ENCODE measurements at regions not wholly inside any gene's neighbourhood (a gene's known extent, or its start where the extent isn't known, plus 50 kb on each side); places are given as distances from the start of the nearest gene placed in this dataset.
"Not testable (repeated sequence)": the region's sequence is repeated elsewhere in the genome, so short reads cannot be mapped to it uniquely, and the experiment has no call there.

DNA sequence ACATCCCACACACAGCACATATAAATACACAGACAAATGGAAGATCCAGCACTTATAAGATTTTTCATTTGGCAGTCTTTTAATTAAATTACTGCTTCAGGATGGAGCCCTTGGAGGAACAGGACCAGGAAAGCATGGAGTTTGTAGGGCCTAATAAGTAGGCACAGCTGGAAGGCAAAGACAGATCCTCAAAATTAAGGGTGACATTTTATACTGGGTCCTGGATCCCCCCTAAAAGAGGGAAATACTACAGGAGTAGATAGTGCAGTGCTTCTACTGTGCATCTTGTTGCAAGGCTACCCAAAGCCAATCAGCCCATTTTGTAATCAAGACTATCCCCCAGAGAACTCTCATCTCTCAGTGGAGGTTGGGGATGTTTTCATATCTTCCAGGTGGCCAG is 1860.7 kb upstream of the PCDH10 start:
- H3K4me1 Mint-ChIP-seq (ENCODE audit: low read depth): no peaks in the 10 kb centered on the region
- ChIA-PET POLR2A (no interaction called here), CTCF (no interaction called here)
- peaks cover 6% of the 10 kb centered on the region for H3K9me3 Mint-ChIP-seq (ENCODE audit: insufficient read depth)
- H3K4me3 Mint-ChIP-seq: no peak overlapping the region
- DNase-seq: no peak
- ATAC-seq: no peak
- no peaks in the 10 kb centered on the region for H3K27me3 Mint-ChIP-seq (ENCODE audit: low read depth)
- H3K27ac Mint-ChIP-seq: no peak overlapping the region
- no peaks in the 10 kb centered on the region for H3K36me3 Mint-ChIP-seq (ENCODE audit: low read depth)

DNA sequence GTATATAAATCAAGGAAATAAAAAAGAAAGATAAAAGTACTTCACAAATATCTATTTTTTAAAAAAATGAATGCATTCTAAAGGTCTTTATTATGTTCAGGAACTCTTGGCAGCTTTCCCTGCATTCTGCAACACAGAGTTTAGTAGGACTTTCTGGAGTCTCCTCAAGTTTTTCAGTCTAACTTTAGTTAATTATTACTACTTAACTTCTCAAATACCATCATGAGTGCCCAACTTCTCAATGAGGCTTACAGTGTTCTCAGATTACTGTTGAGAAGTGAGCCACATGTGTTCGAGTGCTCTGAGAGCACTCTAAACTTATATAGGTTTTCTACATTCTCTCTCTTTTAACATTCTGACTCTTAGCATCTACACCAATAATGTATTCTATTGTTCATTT is 1852.9 kb upstream of the PCDH10 start:
- Mint-ChIP-seq H3K4me3 (no peak overlapping the region), H3K27me3 (ENCODE audit: low read depth) (no peaks in the 10 kb centered on the region)
- POLR2A ChIA-PET: no interaction called here

DNA sequence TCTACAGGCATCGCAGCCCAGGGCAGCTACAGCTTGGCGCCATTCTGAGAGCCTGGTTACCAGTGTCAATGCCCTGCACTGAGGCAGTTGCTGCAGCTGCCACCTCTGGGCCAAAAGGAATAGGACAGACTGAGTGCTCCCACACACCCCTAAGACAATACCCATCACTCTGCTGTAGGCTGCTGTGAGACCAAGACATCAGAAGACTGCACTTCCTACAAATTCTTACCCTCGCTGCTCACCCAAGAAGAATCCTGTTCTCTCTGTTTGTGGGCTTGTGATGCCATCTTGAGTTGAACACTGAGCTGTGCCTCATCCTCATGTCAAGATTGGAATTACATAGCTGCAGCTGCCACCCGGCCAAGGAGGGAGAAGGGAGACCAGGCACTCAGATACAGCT is 1847.0 kb upstream of the PCDH10 start:
- no peak for ATAC-seq
- no peaks in the 10 kb centered on the region for H3K36me3 Mint-ChIP-seq (ENCODE audit: low read depth)
- ChIA-PET CTCF (no interaction called here), POLR2A (no interaction called here)
- H3K4me3 Mint-ChIP-seq: no peak overlapping the region
- no peak overlapping the region for H3K27ac Mint-ChIP-seq
- no peak for DNase-seq
- H3K4me1 Mint-ChIP-seq (ENCODE audit: low read depth): no peaks in the 10 kb centered on the region
- peaks cover 15% of the 10 kb centered on the region for H3K9me3 Mint-ChIP-seq (ENCODE audit: insufficient read depth)
- H3K27me3 Mint-ChIP-seq (ENCODE audit: low read depth): no peaks in the 10 kb centered on the region

More for the DNA sequence above, 1852.9 kb upstream of the PCDH10 start:
- no peaks in the 10 kb centered on the region for H3K36me3 Mint-ChIP-seq (ENCODE audit: low read depth)
- ATAC-seq: no peak
- H3K9me3 Mint-ChIP-seq (ENCODE audit: insufficient read depth): peaks cover 5% of the 10 kb centered on the region
- H3K27ac Mint-ChIP-seq: no peak overlapping the region
- CTCF ChIA-PET: no interaction called here
- no peaks in the 10 kb centered on the region for H3K4me1 Mint-ChIP-seq (ENCODE audit: low read depth)
- DNase-seq: no peak

DNA sequence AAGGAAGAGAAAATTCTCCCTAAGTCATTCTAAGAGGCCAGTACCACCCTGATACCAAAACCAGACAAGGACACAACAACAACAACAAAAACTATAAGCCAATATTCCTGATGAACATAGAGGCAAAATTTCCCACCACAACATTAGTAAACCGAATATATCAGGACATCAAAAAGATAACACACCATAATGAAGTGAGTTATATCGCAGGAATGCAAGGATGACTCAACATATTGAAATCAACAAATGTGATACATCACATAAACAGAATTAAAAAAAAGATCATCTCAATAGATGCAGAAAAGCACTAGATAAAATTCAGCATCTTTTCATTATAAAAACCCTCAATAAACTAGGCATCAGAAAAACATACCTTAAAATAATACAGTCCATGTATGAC is 1844.4 kb upstream of the PCDH10 start:
- Mint-ChIP-seq H3K27me3 (ENCODE audit: low read depth) (no peaks in the 10 kb centered on the region), H3K27ac (no peak overlapping the region), H3K4me3 (no peak overlapping the region), H3K9me3 (ENCODE audit: insufficient read depth) (peaks cover 12% of the 10 kb centered on the region), H3K36me3 (ENCODE audit: low read depth) (no peaks in the 10 kb centered on the region), H3K4me1 (ENCODE audit: low read depth) (no peaks in the 10 kb centered on the region)
- ATAC-seq: no peak
- POLR2A ChIA-PET: no interaction called here
- DNase-seq: no peak
- CTCF ChIA-PET: no interaction called here

DNA sequence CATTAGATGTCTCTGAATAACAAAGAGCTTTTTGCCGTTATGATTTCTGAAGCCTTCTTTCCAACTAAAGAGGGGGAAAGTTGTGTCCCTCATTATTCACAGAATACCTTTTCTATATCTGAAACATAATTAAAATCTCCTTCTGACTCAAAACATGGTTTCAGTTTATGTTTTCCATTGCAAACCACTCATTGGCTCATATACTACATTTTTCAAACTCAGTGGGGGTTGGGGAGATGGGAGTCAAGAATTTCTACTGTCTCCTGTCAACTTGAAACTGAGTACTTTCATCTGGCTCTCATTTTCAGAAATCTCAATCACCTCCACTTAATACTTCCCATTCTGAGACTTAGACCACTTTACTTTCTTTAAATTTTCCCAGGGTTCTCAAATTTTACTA is 1839.5 kb upstream of the PCDH10 start:
- ATAC-seq: no peak
- POLR2A ChIA-PET: no interaction called here
- Mint-ChIP-seq H3K27ac (no peak overlapping the region), H3K36me3 (ENCODE audit: low read depth) (no peaks in the 10 kb centered on the region), H3K9me3 (ENCODE audit: insufficient read depth) (peaks cover 6% of the 10 kb centered on the region), H3K27me3 (ENCODE audit: low read depth) (no peaks in the 10 kb centered on the region), H3K4me1 (ENCODE audit: low read depth) (no peaks in the 10 kb centered on the region), H3K4me3 (no peak overlapping the region)
- CTCF ChIA-PET: no interaction called here
- DNase-seq: no peak

DNA sequence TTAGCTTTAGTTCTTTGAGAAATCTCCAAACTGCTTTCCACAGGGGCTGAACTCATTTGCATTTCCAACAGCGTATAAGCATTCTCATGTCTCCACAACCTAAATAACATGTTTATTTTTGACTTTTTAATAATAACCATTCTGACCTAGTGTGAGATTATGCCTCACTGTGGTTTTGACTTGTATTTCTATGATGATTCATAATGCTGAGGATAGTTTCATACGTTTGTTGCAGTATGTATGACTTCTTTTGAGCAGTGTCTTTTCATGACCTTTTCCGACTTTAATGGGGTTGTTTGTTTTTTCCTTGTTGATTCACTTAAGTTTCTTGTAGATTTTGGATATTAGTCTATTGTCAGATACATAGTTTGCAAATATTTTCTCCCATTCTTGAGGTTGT is 1833.0 kb upstream of the PCDH10 start:
- no peaks in the 10 kb centered on the region for H3K36me3 Mint-ChIP-seq (ENCODE audit: low read depth)
- POLR2A ChIA-PET: no interaction called here
- no peak for DNase-seq
- no peaks in the 10 kb centered on the region for H3K4me1 Mint-ChIP-seq (ENCODE audit: low read depth)
- CTCF ChIA-PET: no interaction called here
- H3K4me3 Mint-ChIP-seq: no peak overlapping the region
- no peaks in the 10 kb centered on the region for H3K27me3 Mint-ChIP-seq (ENCODE audit: low read depth)
- ATAC-seq: no peak
- H3K9me3 Mint-ChIP-seq (ENCODE audit: insufficient read depth): peaks cover 7% of the 10 kb centered on the region
- H3K27ac Mint-ChIP-seq: no peak overlapping the region

DNA sequence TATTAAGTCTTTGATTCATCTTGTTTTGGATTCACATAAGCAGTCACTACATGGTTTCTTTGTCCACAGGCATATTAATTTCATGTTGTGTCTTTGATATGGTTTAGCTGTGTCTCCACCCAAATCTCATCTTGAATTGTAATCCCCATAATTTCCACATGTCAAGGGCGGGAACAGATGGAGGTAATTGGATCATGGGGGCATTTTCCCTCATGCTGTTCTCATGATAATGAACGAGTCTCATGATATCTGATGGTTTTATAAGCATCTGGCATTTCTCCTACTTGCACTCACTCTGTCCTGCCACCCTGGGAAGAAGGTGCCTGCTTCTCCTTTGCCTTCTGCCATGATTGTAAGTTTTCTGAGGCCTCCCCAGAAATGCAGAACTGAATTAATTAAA is 1811.2 kb upstream of the PCDH10 start:
- H3K9me3 Mint-ChIP-seq (ENCODE audit: insufficient read depth): peaks cover 3% of the 10 kb centered on the region
- DNase-seq: no peak
- no peak for ATAC-seq
- H3K36me3 Mint-ChIP-seq (ENCODE audit: low read depth): no peaks in the 10 kb centered on the region
- no peaks in the 10 kb centered on the region for H3K4me1 Mint-ChIP-seq (ENCODE audit: low read depth)
- no peak overlapping the region for H3K27ac Mint-ChIP-seq
- CTCF ChIA-PET: no interaction called here
- no peak overlapping the region for H3K4me3 Mint-ChIP-seq
- POLR2A ChIA-PET: no interaction called here
- no peaks in the 10 kb centered on the region for H3K27me3 Mint-ChIP-seq (ENCODE audit: low read depth)

DNA sequence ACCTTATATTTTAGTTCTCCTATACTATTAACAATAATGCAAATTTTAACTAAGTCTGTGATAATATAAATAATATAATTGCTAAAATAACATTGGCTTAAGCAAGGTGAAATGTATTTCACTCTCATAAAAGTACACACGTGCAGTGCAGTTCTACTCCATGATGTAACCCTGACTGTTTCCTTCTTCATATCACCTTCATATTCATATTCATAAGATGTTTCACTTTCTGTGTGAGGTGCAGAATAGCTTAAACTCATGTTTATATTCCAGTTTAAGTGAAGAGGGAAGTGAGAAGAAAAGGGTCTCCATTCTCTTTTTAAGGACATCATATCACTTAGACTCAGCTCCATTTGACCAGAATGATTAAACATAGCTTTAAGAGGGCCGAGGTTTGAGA is 1810.0 kb upstream of the PCDH10 start:
- Mint-ChIP-seq H3K27me3 (ENCODE audit: low read depth) (no peaks in the 10 kb centered on the region), H3K4me3 (no peak overlapping the region), H3K27ac (no peak overlapping the region), H3K4me1 (ENCODE audit: low read depth) (no peaks in the 10 kb centered on the region), H3K9me3 (ENCODE audit: insufficient read depth) (peaks cover 3% of the 10 kb centered on the region), H3K36me3 (ENCODE audit: low read depth) (no peaks in the 10 kb centered on the region)
- CTCF ChIA-PET: no interaction called here
- no peak for DNase-seq
- no peak for ATAC-seq
- POLR2A ChIA-PET: no interaction called here

DNA sequence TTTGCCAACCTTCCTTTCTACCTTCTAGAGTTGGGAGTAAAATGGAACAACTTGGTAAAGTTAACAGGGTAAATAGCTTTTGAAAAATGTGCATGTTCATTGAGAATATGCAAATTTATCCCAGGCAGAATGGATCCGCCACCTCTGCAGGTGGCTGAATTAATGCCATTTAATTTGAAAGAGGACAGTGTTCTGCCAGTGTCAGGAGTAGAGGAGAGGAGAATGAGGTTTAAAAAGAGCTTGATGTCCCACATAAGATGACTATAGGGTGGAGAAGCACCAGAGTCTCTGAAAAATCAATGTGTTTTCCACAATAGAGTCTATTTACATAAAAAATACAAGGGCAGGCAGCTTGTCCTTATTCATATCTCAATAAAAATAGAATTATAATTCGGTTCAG is 1804.3 kb upstream of the PCDH10 start:
- CTCF ChIA-PET: no interaction called here
- H3K27ac Mint-ChIP-seq: no peak overlapping the region
- H3K4me3 Mint-ChIP-seq: no peak overlapping the region
- POLR2A ChIA-PET: no interaction called here
- DNase-seq (no peak), ATAC-seq (no peak)
- H3K27me3 Mint-ChIP-seq (ENCODE audit: low read depth): no peaks in the 10 kb centered on the region
- H3K4me1 Mint-ChIP-seq (ENCODE audit: low read depth): no peaks in the 10 kb centered on the region
- no peaks in the 10 kb centered on the region for H3K36me3 Mint-ChIP-seq (ENCODE audit: low read depth)
- peaks cover 3% of the 10 kb centered on the region for H3K9me3 Mint-ChIP-seq (ENCODE audit: insufficient read depth)

DNA sequence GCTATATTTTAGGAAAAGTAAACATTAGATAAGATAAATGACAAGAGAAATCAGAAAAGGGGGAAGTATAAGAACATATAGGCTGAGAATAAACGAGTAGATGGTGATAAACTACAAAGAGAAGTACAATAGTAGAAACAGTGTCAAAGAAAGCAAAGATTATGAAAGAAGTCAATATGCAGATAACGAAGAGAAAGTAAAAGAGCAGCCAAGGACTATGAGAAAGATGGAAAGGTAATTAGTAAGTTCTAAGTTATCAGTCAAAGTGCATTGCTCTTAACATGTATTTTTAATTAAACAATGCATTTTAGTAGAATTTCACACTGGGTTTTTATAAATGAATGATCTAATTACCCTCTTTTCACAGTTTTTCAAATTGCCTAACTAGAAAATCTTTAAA is 1801.3 kb upstream of the PCDH10 start:
- DNase-seq: no peak
- no peak overlapping the region for H3K4me3 Mint-ChIP-seq
- no peaks in the 10 kb centered on the region for H3K27me3 Mint-ChIP-seq (ENCODE audit: low read depth)
- no peaks in the 10 kb centered on the region for H3K4me1 Mint-ChIP-seq (ENCODE audit: low read depth)
- no peaks in the 10 kb centered on the region for H3K36me3 Mint-ChIP-seq (ENCODE audit: low read depth)
- no peaks in the 10 kb centered on the region for H3K9me3 Mint-ChIP-seq (ENCODE audit: insufficient read depth)
- ChIA-PET POLR2A (no interaction called here), CTCF (no interaction called here)
- ATAC-seq: no peak
- H3K27ac Mint-ChIP-seq: no peak overlapping the region

DNA sequence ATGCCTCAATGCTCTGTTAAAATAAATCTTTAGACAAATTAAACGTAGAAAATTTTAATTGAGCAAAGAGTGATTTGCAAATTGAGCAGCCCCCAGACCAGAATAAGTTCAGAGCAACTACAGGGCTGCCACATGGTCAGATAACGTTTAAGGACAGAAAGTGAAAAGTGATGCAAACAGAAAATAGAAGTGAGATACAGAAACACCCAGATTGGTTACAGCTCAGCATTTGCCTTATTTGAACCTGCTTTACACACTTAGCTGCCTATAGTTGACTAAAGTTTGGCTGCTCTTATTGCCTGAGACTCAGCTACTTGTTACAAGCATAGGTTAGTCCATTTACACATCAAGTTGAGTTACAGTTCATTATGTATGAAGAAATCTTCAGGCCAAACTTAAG is 1800.8 kb upstream of the PCDH10 start:
- CTCF ChIA-PET: no interaction called here
- H3K27me3 Mint-ChIP-seq (ENCODE audit: low read depth): no peaks in the 10 kb centered on the region
- ATAC-seq (no peak), DNase-seq (no peak)
- H3K9me3 Mint-ChIP-seq (ENCODE audit: insufficient read depth): no peaks in the 10 kb centered on the region
- no peaks in the 10 kb centered on the region for H3K4me1 Mint-ChIP-seq (ENCODE audit: low read depth)
- H3K4me3 Mint-ChIP-seq: no peak overlapping the region
- POLR2A ChIA-PET: no interaction called here
- no peak overlapping the region for H3K27ac Mint-ChIP-seq
- H3K36me3 Mint-ChIP-seq (ENCODE audit: low read depth): no peaks in the 10 kb centered on the region

DNA sequence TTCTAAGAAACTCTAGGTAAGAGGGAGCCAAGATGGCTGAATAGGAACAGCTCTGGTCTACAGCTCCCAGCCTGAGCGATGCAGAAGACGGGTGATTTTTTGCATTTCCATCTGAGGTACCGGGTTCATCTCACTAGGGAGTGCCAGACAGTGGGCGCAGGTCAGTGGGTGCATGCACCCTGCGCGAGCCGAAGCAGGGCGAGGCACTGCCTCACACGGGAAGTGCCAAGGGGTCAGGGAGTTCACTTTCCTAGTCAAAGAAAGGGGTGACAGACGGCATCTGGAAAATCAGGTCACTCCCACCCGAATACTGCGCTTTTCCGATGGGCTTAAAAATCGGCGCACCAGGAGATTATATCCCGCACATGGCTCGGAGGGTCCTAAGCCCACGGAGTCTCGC is 1796.7 kb upstream of the PCDH10 start:
- H3K27me3 Mint-ChIP-seq (ENCODE audit: low read depth); H3K36me3 Mint-ChIP-seq (ENCODE audit: low read depth); H3K4me3 Mint-ChIP-seq; POLR2A ChIA-PET; H3K4me1 Mint-ChIP-seq (ENCODE audit: low read depth); DNase-seq; H3K9me3 Mint-ChIP-seq (ENCODE audit: insufficient read depth); ATAC-seq; H3K27ac Mint-ChIP-seq; CTCF ChIA-PET: not testable (repeated sequence)

DNA sequence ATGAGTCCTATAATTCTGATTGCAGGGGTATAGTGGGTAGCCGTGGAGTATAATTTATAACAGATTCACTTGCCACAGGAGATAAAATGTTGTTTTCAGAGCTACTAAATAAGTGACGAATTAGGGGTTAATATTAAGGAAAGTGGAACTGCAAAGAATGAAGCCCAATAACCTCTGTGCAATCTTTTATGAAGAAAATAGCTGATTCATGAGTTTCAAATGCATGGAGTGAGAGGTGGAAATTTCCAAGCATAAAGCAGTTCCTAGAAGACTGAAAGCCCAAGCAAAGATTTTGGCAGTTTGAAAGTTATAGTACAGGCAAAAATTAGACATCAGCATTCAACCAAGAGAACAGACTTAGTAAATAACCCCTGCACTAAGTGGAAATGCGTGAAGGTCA is 1782.4 kb upstream of the PCDH10 start:
- ATAC-seq (no peak), DNase-seq (no peak)
- no peaks in the 10 kb centered on the region for H3K27me3 Mint-ChIP-seq (ENCODE audit: low read depth)
- H3K4me1 Mint-ChIP-seq (ENCODE audit: low read depth): no peaks in the 10 kb centered on the region
- H3K27ac Mint-ChIP-seq: no peak overlapping the region
- peaks cover under 1% of the 10 kb centered on the region for H3K9me3 Mint-ChIP-seq (ENCODE audit: insufficient read depth)
- no peak overlapping the region for H3K4me3 Mint-ChIP-seq
- POLR2A ChIA-PET: no interaction called here
- H3K36me3 Mint-ChIP-seq (ENCODE audit: low read depth): no peaks in the 10 kb centered on the region
- CTCF ChIA-PET: interaction anchor here (1.4 kb wide), 1 partner anchor 12 kb away, joined by 4 read pairs; no protein-coding TSS in a partner anchor

DNA sequence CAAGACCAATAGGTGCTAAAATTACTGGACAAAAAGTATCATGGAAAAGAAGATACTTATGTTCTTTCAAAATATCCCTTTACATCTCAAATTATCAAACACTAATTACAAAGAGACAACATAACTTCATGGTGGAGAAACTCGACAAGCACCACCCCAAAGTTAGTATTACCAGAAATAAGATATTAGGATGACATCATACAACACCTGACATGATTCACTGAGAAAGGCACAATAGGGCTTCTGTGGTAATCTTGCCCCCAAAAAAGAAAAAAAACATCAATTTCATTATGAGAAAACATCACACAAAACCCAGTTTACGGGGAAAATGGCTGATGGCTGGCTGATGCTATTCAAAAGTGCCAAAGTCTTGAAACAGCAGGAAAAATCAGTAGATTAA is 1781.7 kb upstream of the PCDH10 start:
- POLR2A ChIA-PET: no interaction called here
- CTCF ChIA-PET: no interaction called here
- Mint-ChIP-seq H3K4me1 (ENCODE audit: low read depth) (no peaks in the 10 kb centered on the region), H3K27ac (no peak overlapping the region), H3K9me3 (ENCODE audit: insufficient read depth) (no peaks in the 10 kb centered on the region), H3K4me3 (no peak overlapping the region), H3K27me3 (ENCODE audit: low read depth) (no peaks in the 10 kb centered on the region), H3K36me3 (ENCODE audit: low read depth) (no peaks in the 10 kb centered on the region)
- ATAC-seq: no peak
- DNase-seq: no peak
